Mesendoderm (in vitro differentiated cells): ENCODE measurements at regions not wholly inside any gene's neighbourhood (a gene's known extent, or its start where the extent isn't known, plus 50 kb on each side); places are given as distances from the start of the nearest gene placed in this dataset.

Source experiments
- DNase-seq: peaks from one replicate; pipeline ENCODE4 v3.0.0; 2013
- H2AK5ac ChIP-seq: 2 replicates; pipeline ENCODE4 v1.6.1; 2013; ENCODE audit warnings: low read length, inconsistent platforms
- H2BK120ac ChIP-seq: 2 replicates; pipeline ENCODE4 v1.6.1; 2013; ENCODE audit warnings: low read depth, mild to moderate bottlenecking, low read length, moderate library complexity, mixed read lengths
- H2BK15ac ChIP-seq: replicated peaks from 2 replicates; pipeline ENCODE4 v1.6.1; 2013; ENCODE audit warnings: low read depth, mild to moderate bottlenecking, moderate library complexity
- H2BK5ac ChIP-seq: 2 replicates; pipeline ENCODE4 v1.6.1; 2013; ENCODE audit warnings: low read length, inconsistent platforms
- H3K18ac ChIP-seq: 2 replicates; pipeline ENCODE4 v1.6.1; 2013; ENCODE audit warnings: mild to moderate bottlenecking, low read length, mixed read lengths
- H3K23ac ChIP-seq: one replicate; pipeline ENCODE4 v1.6.1; 2013; ENCODE audit warnings: low read length
- H3K27ac ChIP-seq: 2 replicates; pipeline ENCODE4 v1.5.1; 2013; ENCODE audit warnings: low read depth, mild to moderate bottlenecking, inconsistent platforms, low read length, moderate library complexity
- H3K27me3 ChIP-seq: 2 replicates; pipeline ENCODE4 v1.6.1; 2013; ENCODE audit warnings: low read length, control low read depth, mild to moderate bottlenecking, inconsistent platforms; ENCODE audit not compliant: insufficient read depth, poor library complexity
- H3K36me3 ChIP-seq: 2 replicates; pipeline ENCODE4 v1.6.1; 2013; ENCODE audit warnings: low read length, inconsistent platforms; ENCODE audit not compliant: control insufficient read depth, insufficient read depth
- H3K4ac ChIP-seq: one replicate; pipeline ENCODE4 v1.6.1; 2013; ENCODE audit warnings: low read depth, mild to moderate bottlenecking, low read length, moderate library complexity
- H3K4me1 ChIP-seq: 2 replicates; pipeline ENCODE4 v1.6.1; 2013; ENCODE audit warnings: low read depth, low read length, inconsistent platforms; ENCODE audit not compliant: control insufficient read depth
- H3K4me2 ChIP-seq: 2 replicates; pipeline ENCODE4 v1.6.1; 2013; ENCODE audit warnings: low read length
- H3K4me3 ChIP-seq: 2 replicates; pipeline ENCODE4 v1.5.1; 2013; ENCODE audit warnings: mild to moderate bottlenecking, low read length
- H3K56ac ChIP-seq: one replicate; pipeline ENCODE4 v1.6.1; 2013; ENCODE audit warnings: low read length
- H3K79me1 ChIP-seq: 2 replicates; pipeline ENCODE4 v1.6.1; 2013; ENCODE audit warnings: low read length, inconsistent platforms
- H3K79me2 ChIP-seq: 2 replicates; pipeline ENCODE4 v1.6.1; 2013; ENCODE audit warnings: mild to moderate bottlenecking, low read length; ENCODE audit not compliant: control insufficient read depth, insufficient read depth
- H3K9ac ChIP-seq: 2 replicates; pipeline ENCODE4 v1.6.1; 2013; ENCODE audit warnings: low read length, inconsistent platforms
- H4K5ac ChIP-seq: one replicate; pipeline ENCODE4 v1.6.1; 2013; ENCODE audit warnings: low read length
- H4K8ac ChIP-seq: one replicate; pipeline ENCODE4 v1.6.1; 2013; ENCODE audit warnings: low read depth, mild to moderate bottlenecking, control low read depth, low read length, moderate library complexity
- WGBS: extraction: QIAGEN DNeasy Blood & Tissue Kit; methylation state at CpG from one replicate; pipeline ENCODE4 v1.1.7; 2013; ENCODE audit warnings: low lambda C conversion rate, missing lambda C conversion rate; ENCODE audit not compliant: insufficient coverage; ENCODE audit errors: extremely low coverage; 5-methylcytosine and 5-hydroxymethylcytosine counted together

DNA sequence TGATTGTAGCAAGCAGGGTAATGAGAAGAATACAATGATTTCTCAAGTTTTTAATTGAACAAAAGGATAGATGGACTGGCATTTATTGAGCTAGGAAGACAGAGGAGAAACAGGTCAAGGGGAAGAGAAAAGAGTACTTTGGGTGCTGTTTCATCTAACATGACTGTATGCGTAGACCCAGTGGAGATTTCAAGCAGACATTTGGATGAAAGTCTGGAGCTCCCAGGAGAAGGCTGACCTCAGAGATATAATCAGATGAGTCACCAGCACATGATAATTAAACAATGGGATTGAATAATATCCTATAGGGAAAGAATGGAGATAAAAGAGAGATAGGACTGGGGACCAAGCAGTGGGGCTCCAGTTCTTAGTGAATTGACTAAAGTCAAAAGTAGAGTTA, 194.9 kb downstream of the ARRDC4 start:
- H3K4ac ChIP-seq = no peak overlapping the region
- WGBS = no CpG with 5 or more reads among the region's 1 CpG

DNA sequence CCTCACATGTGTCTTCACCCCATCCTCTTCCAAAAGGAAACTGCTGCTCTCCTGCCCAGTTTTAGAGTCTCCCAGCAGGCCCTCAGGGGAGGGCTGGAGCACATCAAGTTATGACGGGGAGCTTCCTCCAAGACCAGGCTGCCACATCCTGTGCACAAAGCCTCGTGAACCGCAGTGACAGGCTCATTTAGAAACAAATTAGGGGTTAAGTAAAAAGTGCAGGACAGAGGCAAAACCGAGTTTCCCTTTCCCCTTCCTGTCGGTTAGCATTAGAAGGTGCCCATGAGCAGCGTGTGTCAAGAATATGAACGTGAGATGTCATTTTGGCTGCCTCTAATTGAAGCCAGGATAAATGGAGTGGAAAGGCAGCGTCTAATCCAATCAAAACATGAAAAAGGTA, 199.7 kb downstream of the ARRDC4 start:
- H3K4me2 ChIP-seq = no peak overlapping the region
- WGBS = no CpG with 5 or more reads among the region's 8 CpGs

More for the DNA sequence above, 194.9 kb downstream of the ARRDC4 start:
- Histone ChIP-seq H3K79me1 (no peaks in the 10 kb centered on the region), H3K27me3 (no peaks in the 10 kb centered on the region), H2BK5ac (no peak overlapping the region), H2BK120ac (no peak overlapping the region), H2BK15ac (no peak overlapping the region), H3K18ac (no peak overlapping the region), H4K8ac (no peak overlapping the region), H3K56ac (no peak overlapping the region), H3K4me1 (no peaks in the 10 kb centered on the region), H3K9ac (no peak overlapping the region), H2AK5ac (no peak overlapping the region), H3K79me2 (no peaks in the 10 kb centered on the region), H3K4me2 (no peak overlapping the region), H3K4me3 (no peak overlapping the region), H3K36me3 (no peaks in the 10 kb centered on the region), H4K5ac (no peak overlapping the region), H3K27ac (no peak overlapping the region), H3K23ac (no peak overlapping the region)
- DNase-seq = peak; percentile 22

DNA sequence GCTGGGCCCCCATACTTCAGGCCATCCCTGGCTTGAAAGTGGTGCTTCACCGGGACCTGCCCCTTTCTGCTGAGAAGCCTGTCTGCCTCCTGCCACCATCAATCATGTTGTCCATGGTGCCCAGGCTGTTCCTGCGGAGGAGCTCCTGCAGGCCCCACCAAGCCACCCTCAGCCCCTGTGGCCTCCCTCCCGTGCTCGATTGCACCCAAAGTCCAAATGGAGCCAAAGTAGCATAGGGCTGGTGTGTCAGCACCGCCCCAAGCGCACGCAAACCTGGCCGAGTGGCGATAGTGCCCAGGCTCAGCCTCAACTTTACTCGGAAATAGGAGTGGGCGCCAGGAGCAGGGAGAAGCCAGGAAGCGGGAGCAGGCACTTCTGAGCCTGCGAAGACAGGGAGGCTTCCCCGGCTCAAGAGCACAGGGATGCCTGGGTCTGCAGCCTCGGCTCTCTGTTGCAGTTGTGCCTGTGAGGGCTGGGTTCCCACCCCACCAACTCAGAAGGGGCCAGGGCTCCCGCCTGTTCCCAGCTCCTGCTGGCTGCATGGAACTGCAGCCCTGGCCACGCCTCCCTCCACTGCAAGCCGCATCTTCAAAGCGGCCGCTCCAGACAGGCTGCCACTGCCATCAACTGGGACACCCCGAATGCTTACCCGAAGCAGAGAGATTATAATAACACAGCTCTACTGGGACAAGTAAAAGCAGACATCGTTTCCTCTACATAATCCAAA, 203.0 kb downstream of the ARRDC4 start:
- no peaks in the 10 kb centered on the region for H3K79me2 ChIP-seq
- no peak overlapping the region for H2BK120ac ChIP-seq
- H3K18ac ChIP-seq = no peak overlapping the region
- no peak overlapping the region for H3K27ac ChIP-seq
- H3K79me1 ChIP-seq = no peaks in the 10 kb centered on the region
- no peak overlapping the region for H2BK5ac ChIP-seq
- H2AK5ac ChIP-seq = no peak overlapping the region
- no peak overlapping the region for H3K4me3 ChIP-seq
- no peaks in the 10 kb centered on the region for H3K27me3 ChIP-seq
- no peaks in the 10 kb centered on the region for H3K36me3 ChIP-seq
- H3K23ac ChIP-seq = no peak overlapping the region
- H2BK15ac ChIP-seq = no peak overlapping the region
- WGBS = no CpG with 5 or more reads among the region's 23 CpGs
- H3K4ac ChIP-seq = no peak overlapping the region
- H4K8ac ChIP-seq = no peak overlapping the region
- H3K4me1 ChIP-seq = no peaks in the 10 kb centered on the region
- H3K56ac ChIP-seq = no peak overlapping the region
- H3K9ac ChIP-seq = no peak overlapping the region
- no peak overlapping the region for H4K5ac ChIP-seq
- no peak overlapping the region for H3K4me2 ChIP-seq
- no peak for DNase-seq

More for the DNA sequence above, 199.7 kb downstream of the ARRDC4 start:
- Histone ChIP-seq H3K9ac (no peak overlapping the region), H2AK5ac (no peak overlapping the region), H3K23ac (no peak overlapping the region), H3K56ac (no peak overlapping the region), H3K36me3 (no peaks in the 10 kb centered on the region), H3K79me1 (no peaks in the 10 kb centered on the region), H3K4me3 (no peak overlapping the region), H2BK120ac (no peak overlapping the region), H3K27me3 (no peaks in the 10 kb centered on the region), H3K4ac (no peak overlapping the region), H3K4me1 (no peaks in the 10 kb centered on the region), H4K5ac (no peak overlapping the region), H4K8ac (no peak overlapping the region), H2BK5ac (no peak overlapping the region), H2BK15ac (no peak overlapping the region), H3K27ac (no peak overlapping the region), H3K18ac (no peak overlapping the region), H3K79me2 (no peaks in the 10 kb centered on the region)
- DNase-seq = no peak

DNA sequence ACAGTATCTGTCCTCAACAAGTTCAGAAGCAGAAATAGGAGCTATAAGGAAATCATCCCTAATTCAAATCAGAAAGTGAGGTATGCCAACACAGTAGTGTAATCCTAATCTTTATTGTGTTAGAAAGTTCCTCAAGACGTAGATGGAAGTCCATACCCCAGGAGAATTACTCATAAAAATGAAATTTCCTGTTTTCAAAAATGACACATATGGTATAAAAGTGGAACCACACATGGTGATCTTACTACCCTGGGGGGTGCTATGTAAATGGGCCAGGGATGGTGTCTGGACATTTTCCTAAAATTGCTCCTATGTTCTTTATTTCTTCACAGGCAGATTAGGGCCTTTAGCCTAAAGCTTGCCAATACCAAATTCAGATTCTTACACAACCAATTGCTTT, 204.1 kb downstream of the ARRDC4 start:
- Histone ChIP-seq H2BK120ac (no peak overlapping the region), H3K27me3 (no peaks in the 10 kb centered on the region), H3K18ac (no peak overlapping the region), H4K5ac (no peak overlapping the region), H3K23ac (no peak overlapping the region), H3K56ac (no peak overlapping the region), H3K27ac (no peak overlapping the region), H3K4ac (no peak overlapping the region), H3K4me1 (no peaks in the 10 kb centered on the region), H3K4me2 (no peak overlapping the region), H3K79me2 (no peaks in the 10 kb centered on the region), H3K9ac (no peak overlapping the region), H3K4me3 (no peak overlapping the region), H2BK5ac (no peak overlapping the region), H2AK5ac (no peak overlapping the region), H3K79me1 (no peaks in the 10 kb centered on the region), H2BK15ac (no peak overlapping the region), H3K36me3 (no peaks in the 10 kb centered on the region), H4K8ac (no peak overlapping the region)
- no CpG with 5 or more reads among the region's 1 CpG for WGBS
- DNase-seq = no peak

DNA sequence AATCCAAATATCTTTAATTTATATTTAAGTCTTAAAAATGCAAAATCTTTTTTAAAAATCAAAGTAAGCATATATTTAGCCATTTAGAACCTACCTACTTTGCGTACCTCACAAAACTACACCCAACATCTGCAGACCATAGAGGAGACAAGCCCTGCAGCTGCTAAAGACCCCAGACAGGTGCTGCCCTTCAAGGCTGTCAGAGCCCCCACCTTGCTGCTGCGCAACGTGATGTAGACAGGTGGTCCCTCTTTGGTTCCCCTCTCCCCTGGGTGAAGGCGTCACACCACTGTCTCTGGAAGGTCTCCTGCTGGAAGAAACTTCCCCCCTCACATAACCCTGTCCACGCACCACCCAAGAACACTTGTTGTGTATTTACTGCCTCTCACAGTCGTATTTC, 204.5 kb downstream of the ARRDC4 start:
- Histone ChIP-seq H3K23ac (no peak overlapping the region), H3K4me2 (no peak overlapping the region), H2BK5ac (no peak overlapping the region), H2AK5ac (no peak overlapping the region), H3K27me3 (no peaks in the 10 kb centered on the region), H3K4me3 (no peak overlapping the region), H3K36me3 (no peaks in the 10 kb centered on the region), H3K56ac (no peak overlapping the region), H4K5ac (no peak overlapping the region), H2BK15ac (no peak overlapping the region), H4K8ac (no peak overlapping the region), H3K79me2 (no peaks in the 10 kb centered on the region), H3K9ac (no peak overlapping the region), H2BK120ac (no peak overlapping the region), H3K4ac (no peak overlapping the region), H3K18ac (no peak overlapping the region), H3K4me1 (no peaks in the 10 kb centered on the region), H3K27ac (no peak overlapping the region), H3K79me1 (no peaks in the 10 kb centered on the region)
- WGBS = no CpG with 5 or more reads among the region's 6 CpGs
- DNase-seq = no peak

DNA sequence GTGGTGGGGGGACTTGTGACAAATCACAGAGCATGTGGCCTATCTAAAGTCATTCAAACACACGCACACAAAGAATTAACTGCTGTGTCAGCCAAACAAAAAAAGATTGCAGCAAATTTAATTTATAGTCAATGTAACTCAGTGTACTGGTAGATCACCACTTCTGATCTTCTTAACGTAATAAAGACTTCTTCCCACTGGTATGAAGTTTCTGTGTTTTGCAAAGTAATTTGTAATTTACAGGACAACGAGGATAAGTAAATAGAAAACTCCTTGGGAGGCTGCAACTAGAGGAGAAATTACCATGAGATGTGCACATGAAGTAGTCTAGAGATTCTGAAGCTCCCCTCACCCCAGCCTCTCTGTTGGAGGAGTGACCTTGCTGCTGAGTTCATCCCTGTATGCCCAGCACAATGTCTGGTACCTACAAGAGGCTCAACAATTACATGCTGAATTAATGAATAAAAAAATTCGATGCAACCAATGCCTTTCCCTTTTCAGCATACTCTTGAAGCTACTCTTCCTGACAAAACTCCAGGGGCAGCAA, 207.3 kb downstream of the ARRDC4 start:
- Histone ChIP-seq H3K36me3 (no peaks in the 10 kb centered on the region), H3K27ac (no peak overlapping the region), H3K23ac (no peak overlapping the region), H3K4me3 (no peak overlapping the region), H3K27me3 (no peaks in the 10 kb centered on the region), H3K56ac (no peak overlapping the region), H3K4me1 (no peaks in the 10 kb centered on the region), H3K18ac (no peak overlapping the region), H3K4me2 (no peak overlapping the region), H4K5ac (no peak overlapping the region), H3K9ac (no peak overlapping the region), H4K8ac (no peak overlapping the region), H2BK120ac (no peak overlapping the region), H3K79me1 (no peaks in the 10 kb centered on the region), H3K4ac (no peak overlapping the region), H2BK5ac (no peak overlapping the region), H3K79me2 (no peaks in the 10 kb centered on the region), H2AK5ac (no peak overlapping the region), H2BK15ac (no peak overlapping the region)
- no CpG with 5 or more reads among the region's 4 CpGs for WGBS
- DNase-seq = no peak
